Iris pigment epithelial cell (primary cell): ENCODE measurements at regions not wholly inside any gene's neighbourhood (a gene's known extent, or its start where the extent isn't known, plus 50 kb on each side); places are given as distances from the start of the nearest gene placed in this dataset.
"Not testable (repeated sequence)": the region's sequence is repeated elsewhere in the genome, so short reads cannot be mapped to it uniquely, and the experiment has no call there.

Experiments
- DNase-seq: peaks from one replicate; pipeline ENCODE4 v3.0.0-alpha.2; 2011; ENCODE audit warnings: low read depth

- no peak for DNase-seq
Measured at GRCh38 chr4:132094017-132094416, 1055.1 kb upstream of the PCDH10 start.

GRCh38 chr4:132097041-132097440 is 1052.1 kb upstream of the PCDH10 start:
- DNase-seq = no peak

GRCh38 chr4:132101526-132101925 is 1047.6 kb upstream of the PCDH10 start:
- peak; percentile 52 for DNase-seq

GRCh38 chr4:132108784-132109183 is 1040.3 kb upstream of the PCDH10 start:
- peak; percentile 68 for DNase-seq

GRCh38 chr4:132114885-132115284 is 1034.2 kb upstream of the PCDH10 start:
- peak; percentile 57 for DNase-seq

GRCh38 chr4:132122741-132123140 is 1026.4 kb upstream of the PCDH10 start:
- not testable (repeated sequence) for DNase-seq

GRCh38 chr4:132123870-132124623 is 1025.0 kb upstream of the PCDH10 start:
- DNase-seq = peak; percentile 27

GRCh38 chr4:132124624-132124974 is 1024.5 kb upstream of the PCDH10 start:
- DNase-seq = no peak

- DNase-seq = no peak
Measured at GRCh38 chr4:132125131-132125530, 1024.0 kb upstream of the PCDH10 start.

GRCh38 chr4:132132433-132132832 is 1016.7 kb upstream of the PCDH10 start:
- DNase-seq = no peak

GRCh38 chr4:132169660-132170059 is 979.4 kb upstream of the PCDH10 start:
- no peak for DNase-seq

GRCh38 chr4:132180020-132180427 is 969.1 kb upstream of the PCDH10 start:
- peak; percentile 64 for DNase-seq

GRCh38 chr4:132195176-132195575 is 953.9 kb upstream of the PCDH10 start:
- DNase-seq = peak; percentile 55

GRCh38 chr4:132203618-132204017 is 945.5 kb upstream of the PCDH10 start:
- no peak for DNase-seq

GRCh38 chr4:132214519-132214918 is 934.6 kb upstream of the PCDH10 start:
- DNase-seq = no peak

- DNase-seq = peak; percentile 5
Measured at GRCh38 chr4:132218406-132218805, 930.7 kb upstream of the PCDH10 start.

GRCh38 chr4:132227151-132227856 is 921.8 kb upstream of the PCDH10 start:
- DNase-seq = no peak

- DNase-seq = not testable (repeated sequence)
Measured at GRCh38 chr4:132227857-132228165, 921.3 kb upstream of the PCDH10 start.

GRCh38 chr4:132228676-132229075 is 920.4 kb upstream of the PCDH10 start:
- DNase-seq = no peak

- DNase-seq = no peak
Measured at GRCh38 chr4:132230025-132230424, 919.1 kb upstream of the PCDH10 start.

GRCh38 chr4:132238697-132239096 is 910.4 kb upstream of the PCDH10 start:
- no peak for DNase-seq

- DNase-seq = no peak
Measured at GRCh38 chr4:132240081-132240480, 909.0 kb upstream of the PCDH10 start.

- DNase-seq = no peak
Measured at GRCh38 chr4:132245319-132245718, 903.8 kb upstream of the PCDH10 start.

- DNase-seq = no peak
Measured at GRCh38 chr4:132264176-132264575, 884.9 kb upstream of the PCDH10 start.
